Adrenal gland (tissue), 5 donors: ENCODE measurements at regions not wholly inside any gene's neighbourhood (a gene's known extent, or its start where the extent isn't known, plus 50 kb on each side); places are given as distances from the start of the nearest gene placed in this dataset.

Experiments used
- POLR2A ChIP-seq, 2 donors: fragments of 450-650 bp; IDR thresholded peaks; one replicate each; pipeline ENCODE4 v1.6.1; 2017; ENCODE audit warnings: antibody characterized with exemption in 2 of 2, mild to moderate bottlenecking in 2 of 2, moderate library complexity in 1 of 2
- TF ChIP-seq, protein P1 (sequence below), 6 experiments: fragments of 450-650 bp in 4 of 6; fragments of 200-600 bp in 2 of 6; sonication (generic) in 1 of 6; IDR thresholded peaks; 1 replicate in 5 of 6; 2 replicates in 1 of 6; pipeline versions ENCODE4 v1.5.1 to v1.8.0; 2016 to 2021; ENCODE audit warnings: antibody characterized with exemption in 6 of 6, mild to moderate bottlenecking in 2 of 6, moderate library complexity in 1 of 6
- donor health status: DM: no; HTN: no; CAD: no.

DNA sequence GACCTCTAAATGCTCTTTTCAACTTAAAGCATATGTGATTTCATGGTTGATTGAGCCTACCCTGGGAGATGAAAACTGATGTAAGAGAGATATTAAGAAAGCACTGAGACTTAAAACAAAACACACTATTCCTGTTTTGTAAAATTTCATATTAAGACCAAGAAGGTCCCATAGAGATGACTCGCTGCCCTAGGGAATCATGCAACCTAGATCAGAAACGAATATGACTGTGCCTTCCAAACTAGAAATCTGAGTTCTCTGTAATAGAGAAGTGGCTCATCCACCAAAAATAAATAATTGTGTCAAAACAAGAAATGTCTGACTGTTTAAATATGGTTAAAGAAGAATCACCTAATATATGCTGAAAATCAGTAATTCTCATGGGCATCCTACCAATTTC is 776.8 kb upstream of the SOX11 start:
- TF ChIP-seq, protein P1, sequence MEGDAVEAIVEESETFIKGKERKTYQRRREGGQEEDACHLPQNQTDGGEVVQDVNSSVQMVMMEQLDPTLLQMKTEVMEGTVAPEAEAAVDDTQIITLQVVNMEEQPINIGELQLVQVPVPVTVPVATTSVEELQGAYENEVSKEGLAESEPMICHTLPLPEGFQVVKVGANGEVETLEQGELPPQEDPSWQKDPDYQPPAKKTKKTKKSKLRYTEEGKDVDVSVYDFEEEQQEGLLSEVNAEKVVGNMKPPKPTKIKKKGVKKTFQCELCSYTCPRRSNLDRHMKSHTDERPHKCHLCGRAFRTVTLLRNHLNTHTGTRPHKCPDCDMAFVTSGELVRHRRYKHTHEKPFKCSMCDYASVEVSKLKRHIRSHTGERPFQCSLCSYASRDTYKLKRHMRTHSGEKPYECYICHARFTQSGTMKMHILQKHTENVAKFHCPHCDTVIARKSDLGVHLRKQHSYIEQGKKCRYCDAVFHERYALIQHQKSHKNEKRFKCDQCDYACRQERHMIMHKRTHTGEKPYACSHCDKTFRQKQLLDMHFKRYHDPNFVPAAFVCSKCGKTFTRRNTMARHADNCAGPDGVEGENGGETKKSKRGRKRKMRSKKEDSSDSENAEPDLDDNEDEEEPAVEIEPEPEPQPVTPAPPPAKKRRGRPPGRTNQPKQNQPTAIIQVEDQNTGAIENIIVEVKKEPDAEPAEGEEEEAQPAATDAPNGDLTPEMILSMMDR (IDR thresholded peaks at IDR 0.05) = no peak
- no peak for TF ChIP-seq POLR2A (IDR thresholded peaks at IDR 0.05)
